HG02981 (cell line): ENCODE measurements at regions not wholly inside any gene's neighbourhood (a gene's known extent, or its start where the extent isn't known, plus 50 kb on each side); places are given as distances from the start of the nearest gene placed in this dataset.

Experiments used
- ATAC-seq: cut with Tn5 transposase; IDR thresholded peaks from one replicate; pipeline ENCODE4 v1.9.1; 2021; ENCODE audit warnings: mild to moderate bottlenecking, moderate library complexity; ENCODE audit not compliant: unreplicated experiment

- ATAC-seq: no peak
These were observed 287.1 kb upstream of the ATP5MC3 start for GRCh38 chr2:175468431-175469098.

GRCh38 chr2:175465101-175465500, 283.6 kb upstream of the ATP5MC3 start:
- no peak for ATAC-seq

- ATAC-seq: no peak
These were observed 282.8 kb upstream of the ATP5MC3 start for GRCh38 chr2:175464311-175464670.

GRCh38 chr2:175463589-175464310, 282.2 kb upstream of the ATP5MC3 start:
- ATAC-seq: no peak

GRCh38 chr2:175463169-175463568, 281.7 kb upstream of the ATP5MC3 start:
- no peak for ATAC-seq

GRCh38 chr2:175462246-175462645, 280.7 kb upstream of the ATP5MC3 start:
- ATAC-seq: no peak

- ATAC-seq: no peak
These were observed 280.3 kb upstream of the ATP5MC3 start for GRCh38 chr2:175461839-175462238.

- ATAC-seq: no peak
These were observed 276.5 kb upstream of the ATP5MC3 start for GRCh38 chr2:175457895-175458448.

GRCh38 chr2:175454953-175455389, 273.5 kb upstream of the ATP5MC3 start:
- ATAC-seq: no peak

- ATAC-seq: no peak
These were observed 268.7 kb upstream of the ATP5MC3 start for GRCh38 chr2:175450029-175450760.

- ATAC-seq: no peak
These were observed 268.1 kb upstream of the ATP5MC3 start for GRCh38 chr2:175449616-175450015.

- ATAC-seq: no peak
These were observed 264.7 kb upstream of the ATP5MC3 start for GRCh38 chr2:175446201-175446600.

- no peak for ATAC-seq
These were observed 263.8 kb upstream of the ATP5MC3 start for GRCh38 chr2:175445281-175445680.

GRCh38 chr2:175442441-175442840, 260.9 kb upstream of the ATP5MC3 start:
- no peak for ATAC-seq

- no peak for ATAC-seq
These were observed 259.8 kb upstream of the ATP5MC3 start for GRCh38 chr2:175441181-175441761.

GRCh38 chr2:175439416-175439815, 257.9 kb upstream of the ATP5MC3 start:
- ATAC-seq: no peak

GRCh38 chr2:175437167-175437566, 255.7 kb upstream of the ATP5MC3 start:
- ATAC-seq: no peak

- ATAC-seq: no peak
These were observed 254.6 kb upstream of the ATP5MC3 start for GRCh38 chr2:175436076-175436475.

GRCh38 chr2:175435012-175435411, 253.5 kb upstream of the ATP5MC3 start:
- no peak for ATAC-seq

- no peak for ATAC-seq
These were observed 251.3 kb upstream of the ATP5MC3 start for GRCh38 chr2:175432793-175433192.

GRCh38 chr2:175432021-175432420, 250.5 kb upstream of the ATP5MC3 start:
- no peak for ATAC-seq
